Cardiac fibroblast (primary cell): ENCODE measurements at regions not wholly inside any gene's neighbourhood (a gene's known extent, or its start where the extent isn't known, plus 50 kb on each side); places are given as distances from the start of the nearest gene placed in this dataset.

Experiments used
- DNase-seq, 2 donors: peaks; one replicate each; pipeline versions ENCODE4 v3.0.0 to v3.0.0-alpha.2; 2010; ENCODE audit warnings: low read depth in 2 of 2
- H3K4me3 ChIP-seq, 2 donors: replicated peaks in 1 of 2; 1 replicate in 1 of 2; 2 replicates in 1 of 2; pipeline ENCODE4 v1.5.1; 2011; ENCODE audit warnings: low read depth in 2 of 2, low read length in 2 of 2, mild to moderate bottlenecking in 2 of 2, moderate library complexity in 1 of 2
- CTCF ChIP-seq: IDR thresholded peaks from one replicate; pipeline ENCODE4 v1.5.1; 2011; ENCODE audit warnings: low read depth, mild to moderate bottlenecking, low read length, inconsistent platforms

- DNase-seq: no peak
- no peak for TF ChIP-seq CTCF
Measured at GRCh38 chr12:43216490-43216889, 335.5 kb downstream of the ADAMTS20 start.

GRCh38 chr12:43214166-43214565 lies 337.8 kb downstream of the ADAMTS20 start:
- H3K4me3 ChIP-seq: no peak overlapping the region
- no peak for TF ChIP-seq CTCF
- no peak for DNase-seq

More at GRCh38 chr12:43216490-43216889, 335.5 kb downstream of the ADAMTS20 start:
- no peak overlapping the region for H3K4me3 ChIP-seq

- H3K4me3 ChIP-seq: no peak overlapping the region
- TF ChIP-seq CTCF: no peak
- no peak for DNase-seq
Measured at GRCh38 chr12:43213608-43214007, 338.4 kb downstream of the ADAMTS20 start.

- TF ChIP-seq CTCF: no peak
- DNase-seq: peak; percentile 70 to 85
- no peak overlapping the region for H3K4me3 ChIP-seq
Measured at GRCh38 chr12:43210485-43211192, 341.4 kb downstream of the ADAMTS20 start.

GRCh38 chr12:43208627-43209026 lies 343.4 kb downstream of the ADAMTS20 start:
- H3K4me3 ChIP-seq: no peak overlapping the region
- DNase-seq: peak in 1 of 2 donors; percentile 68
- TF ChIP-seq CTCF: no peak

GRCh38 chr12:43208221-43208620 lies 343.8 kb downstream of the ADAMTS20 start:
- peak in 1 of 2 donors; percentile 38 for DNase-seq
- H3K4me3 ChIP-seq: no peak overlapping the region
- no peak for TF ChIP-seq CTCF

- H3K4me3 ChIP-seq: no peak overlapping the region
- no peak for TF ChIP-seq CTCF
- DNase-seq: peak; percentile 10 to 27
Measured at GRCh38 chr12:43206396-43206795, 345.6 kb downstream of the ADAMTS20 start.
